Nephron progenitor cell (in vitro differentiated cells): ENCODE measurements at regions not wholly inside any gene's neighbourhood (a gene's known extent, or its start where the extent isn't known, plus 50 kb on each side); places are given as distances from the start of the nearest gene placed in this dataset.

ENCODE experiments used
- DNase-seq: peaks from one replicate; pipeline ENCODE4 v3.0.0; 2021
- H3K27ac Mint-ChIP-seq: 2 replicates; pipeline ENCODE4 v1.8.0; 2021; ENCODE audit warnings: mild to moderate bottlenecking, moderate library complexity, mixed read lengths
- H3K27me3 Mint-ChIP-seq: 2 replicates; pipeline ENCODE4 v1.8.0; 2021; ENCODE audit warnings: mild to moderate bottlenecking, low read depth, mixed read lengths; ENCODE audit not compliant: poor library complexity
- H3K36me3 Mint-ChIP-seq: 2 replicates; pipeline ENCODE4 v1.8.0; 2021; ENCODE audit warnings: low read depth, mixed read lengths
- H3K4me1 Mint-ChIP-seq: 2 replicates; pipeline ENCODE4 v1.8.0; 2021; ENCODE audit warnings: mixed read lengths
- H3K4me3 Mint-ChIP-seq: 2 replicates; pipeline ENCODE4 v1.8.0; 2021; ENCODE audit warnings: mild to moderate bottlenecking, moderate library complexity, mixed read lengths
- H3K9me3 Mint-ChIP-seq: 2 replicates; pipeline ENCODE4 v1.8.0; 2021; ENCODE audit warnings: mild to moderate bottlenecking, moderate library complexity, mixed read lengths
- TF ChIP-seq, protein P1 (sequence below): fragments of 200-600 bp; sonication (generic); IDR thresholded peaks from 2 replicates; pipeline ENCODE4 v1.5.0; 2021; ENCODE audit warnings: antibody characterized with exemption

- Mint-ChIP-seq H3K9me3 (peaks cover 9% of the 10 kb centered on the region), H3K27me3 (no peaks in the 10 kb centered on the region), H3K27ac (no peak overlapping the region), H3K4me1 (no peaks in the 10 kb centered on the region), H3K36me3 (no peaks in the 10 kb centered on the region), H3K4me3 (no peak overlapping the region)
- DNase-seq: no peak
- TF ChIP-seq, protein P1, sequence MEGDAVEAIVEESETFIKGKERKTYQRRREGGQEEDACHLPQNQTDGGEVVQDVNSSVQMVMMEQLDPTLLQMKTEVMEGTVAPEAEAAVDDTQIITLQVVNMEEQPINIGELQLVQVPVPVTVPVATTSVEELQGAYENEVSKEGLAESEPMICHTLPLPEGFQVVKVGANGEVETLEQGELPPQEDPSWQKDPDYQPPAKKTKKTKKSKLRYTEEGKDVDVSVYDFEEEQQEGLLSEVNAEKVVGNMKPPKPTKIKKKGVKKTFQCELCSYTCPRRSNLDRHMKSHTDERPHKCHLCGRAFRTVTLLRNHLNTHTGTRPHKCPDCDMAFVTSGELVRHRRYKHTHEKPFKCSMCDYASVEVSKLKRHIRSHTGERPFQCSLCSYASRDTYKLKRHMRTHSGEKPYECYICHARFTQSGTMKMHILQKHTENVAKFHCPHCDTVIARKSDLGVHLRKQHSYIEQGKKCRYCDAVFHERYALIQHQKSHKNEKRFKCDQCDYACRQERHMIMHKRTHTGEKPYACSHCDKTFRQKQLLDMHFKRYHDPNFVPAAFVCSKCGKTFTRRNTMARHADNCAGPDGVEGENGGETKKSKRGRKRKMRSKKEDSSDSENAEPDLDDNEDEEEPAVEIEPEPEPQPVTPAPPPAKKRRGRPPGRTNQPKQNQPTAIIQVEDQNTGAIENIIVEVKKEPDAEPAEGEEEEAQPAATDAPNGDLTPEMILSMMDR: no peak
These were observed 79.4 kb upstream of the TTC29 start for GRCh38 chr4:147025042-147025441.

DNA sequence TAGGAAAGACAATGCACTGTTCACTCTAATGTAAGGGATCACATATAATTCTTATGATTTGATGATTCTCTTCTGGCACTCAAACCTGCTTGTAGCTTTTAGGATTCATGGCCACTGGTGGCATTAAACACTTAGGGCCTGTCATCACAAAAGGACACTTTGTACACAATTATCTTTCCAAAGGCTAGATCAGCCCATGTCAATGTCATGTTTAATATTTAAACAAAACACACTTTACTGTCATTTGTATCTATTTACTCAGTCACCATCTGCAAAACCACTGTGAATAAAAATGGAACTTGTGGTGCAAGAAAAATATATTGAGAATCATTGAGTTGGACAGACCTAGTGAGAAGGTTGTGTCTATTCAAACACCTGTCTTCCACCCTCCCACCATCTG lies 83.6 kb upstream of the TTC29 start:
- Mint-ChIP-seq H3K4me3 (no peak overlapping the region), H3K4me1 (no peaks in the 10 kb centered on the region), H3K27me3 (peaks cover 2% of the 10 kb centered on the region), H3K9me3 (no peaks in the 10 kb centered on the region), H3K36me3 (no peaks in the 10 kb centered on the region), H3K27ac (no peak overlapping the region)
- no peak for DNase-seq
- TF ChIP-seq, protein P1: no peak

DNA sequence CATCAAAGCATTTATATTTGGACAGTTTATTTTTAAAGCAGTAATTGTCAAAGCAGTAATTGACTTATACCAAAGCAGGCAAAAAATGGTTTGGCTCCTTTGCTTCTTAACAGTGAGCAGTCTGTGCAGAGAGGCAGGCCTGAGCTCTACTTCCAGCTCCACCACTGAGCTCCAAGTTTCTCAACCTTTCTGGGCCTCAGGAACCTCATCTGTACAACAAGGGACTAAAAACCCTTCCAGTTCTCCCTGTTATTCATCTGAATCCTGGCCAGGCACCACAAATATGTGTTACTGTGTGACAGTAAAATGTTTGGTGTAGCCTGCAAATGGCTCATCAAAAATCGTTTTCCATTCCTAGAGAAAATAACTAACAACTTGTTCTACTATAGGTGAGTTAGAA lies 88.7 kb upstream of the TTC29 start:
- Mint-ChIP-seq H3K4me1 (peaks cover 17% of the 10 kb centered on the region), H3K36me3 (no peaks in the 10 kb centered on the region), H3K27me3 (peaks cover 8% of the 10 kb centered on the region), H3K27ac (no peak overlapping the region), H3K4me3 (no peak overlapping the region), H3K9me3 (no peaks in the 10 kb centered on the region)
- TF ChIP-seq, protein P1: no peak
- no peak for DNase-seq

DNA sequence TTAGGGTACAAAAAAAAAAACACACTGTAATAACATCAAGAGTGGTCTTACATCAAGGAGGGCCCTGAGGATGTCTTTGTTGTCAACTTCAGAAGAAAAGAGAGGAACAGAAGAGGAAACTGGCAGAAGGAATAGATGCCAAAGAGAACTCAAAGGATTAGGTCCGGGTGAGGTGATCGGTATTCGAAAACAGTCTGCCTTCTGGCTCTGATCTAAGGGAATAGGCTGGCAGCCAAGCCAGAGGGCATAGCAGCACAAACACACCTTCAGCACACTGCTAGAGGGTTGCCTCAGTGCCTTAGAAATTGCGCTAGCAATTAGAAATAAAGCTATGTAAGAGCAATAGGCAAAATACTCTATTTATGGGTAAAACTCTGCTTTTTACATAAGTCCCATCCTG lies 91.4 kb upstream of the TTC29 start:
- no peak for DNase-seq
- TF ChIP-seq, protein P1: no peak
- Mint-ChIP-seq H3K9me3 (no peaks in the 10 kb centered on the region), H3K4me1 (peaks cover 34% of the 10 kb centered on the region), H3K27me3 (peaks cover 12% of the 10 kb centered on the region), H3K4me3 (no peak overlapping the region), H3K36me3 (no peaks in the 10 kb centered on the region), H3K27ac (no peak overlapping the region)

GRCh38 chr4:147039976-147040575 lies 94.4 kb upstream of the TTC29 start:
- Mint-ChIP-seq H3K36me3 (no peaks in the 10 kb centered on the region), H3K4me1 (peaks cover 34% of the 10 kb centered on the region), H3K9me3 (no peaks in the 10 kb centered on the region), H3K27ac (peak overlapping the region; percentile 37), H3K4me3 (no peak overlapping the region), H3K27me3 (peaks cover 10% of the 10 kb centered on the region)
- DNase-seq: no peak
- TF ChIP-seq, protein P1: no peak

DNA sequence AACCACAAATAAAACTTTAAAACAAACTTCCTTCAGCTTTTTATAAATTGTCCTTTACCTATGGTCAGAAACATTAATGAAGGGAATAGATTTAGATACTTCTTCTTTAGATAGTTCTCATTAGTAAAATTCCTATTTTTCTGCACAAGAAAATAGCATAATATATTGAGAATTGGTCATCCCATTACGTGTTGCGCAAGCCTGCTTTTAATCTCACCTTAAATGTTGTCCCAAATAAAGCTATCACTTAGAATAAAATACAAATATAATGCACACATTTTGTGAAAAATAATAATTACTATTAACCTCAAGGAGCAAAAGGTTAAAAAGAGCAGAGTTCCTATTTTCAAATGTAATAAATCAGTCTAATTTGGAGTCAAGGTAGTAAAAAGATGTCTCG lies 95.2 kb upstream of the TTC29 start:
- Mint-ChIP-seq H3K27ac (no peak overlapping the region), H3K27me3 (peaks cover 10% of the 10 kb centered on the region), H3K4me3 (no peak overlapping the region), H3K9me3 (no peaks in the 10 kb centered on the region), H3K4me1 (peaks cover 30% of the 10 kb centered on the region), H3K36me3 (no peaks in the 10 kb centered on the region)
- TF ChIP-seq, protein P1: no peak
- no peak for DNase-seq
